ENCODE measurements at regions not wholly inside any gene's neighbourhood (a gene's known extent, or its start where the extent isn't known, plus 50 kb on each side); places are given as distances from the start of the nearest gene placed in this dataset.

DNA sequence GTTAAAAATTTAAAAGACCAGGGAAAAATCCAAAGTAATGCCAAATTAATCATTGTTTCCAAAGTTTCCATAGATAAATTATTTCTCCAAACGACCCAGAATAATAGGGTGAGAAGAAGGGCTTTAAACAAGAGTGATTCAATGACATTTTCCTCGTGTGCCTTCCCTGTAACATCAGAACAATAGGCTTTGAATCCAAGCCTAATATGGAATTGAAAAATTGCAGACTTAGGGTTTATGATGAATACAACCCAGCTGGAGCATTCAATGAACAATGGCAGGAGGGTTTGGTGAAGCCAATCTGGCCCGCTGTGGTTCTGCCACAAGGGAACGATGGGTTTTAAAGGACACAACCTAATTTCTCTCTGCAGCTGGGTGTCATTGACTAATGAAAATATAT is 94.2 kb downstream of the CBLL2 start:
- Histone ChIP-seq H3K36me3 (ENCODE audit: insufficient read depth, low read length) (no peaks in the 10 kb centered on the region), H3K9ac (ENCODE audit: low read depth, low read length) (no peak overlapping the region), H3K4me1 (ENCODE audit: insufficient read depth, low read length) (no peaks in the 10 kb centered on the region), H3K9me3 (ENCODE audit: control insufficient read depth, insufficient read depth, low read length) (no peaks in the 10 kb centered on the region)

DNA sequence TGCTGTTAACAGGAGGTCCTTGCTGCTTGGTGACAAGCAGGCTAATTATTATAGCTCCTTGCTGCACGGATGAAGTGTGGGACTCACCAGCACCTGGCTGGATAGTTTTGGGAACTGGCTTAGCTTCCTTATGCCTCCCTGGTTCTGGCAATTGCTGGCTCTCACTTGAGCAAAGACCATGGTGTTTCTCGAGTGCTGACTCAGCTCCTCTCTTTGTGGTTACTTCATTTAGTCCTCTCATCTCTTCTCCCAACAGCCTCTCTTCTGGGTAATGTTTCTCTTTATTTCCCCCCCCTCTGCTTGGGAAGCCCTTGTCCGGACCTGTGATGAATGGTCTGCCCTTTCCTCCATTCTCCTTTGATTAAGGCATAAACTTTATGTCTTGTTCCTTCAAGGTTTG is 100.4 kb downstream of the CBLL2 start:
- Histone ChIP-seq H3K9ac (ENCODE audit: low read depth, low read length) (no peak overlapping the region), H3K36me3 (ENCODE audit: insufficient read depth, low read length) (no peaks in the 10 kb centered on the region), H3K9me3 (ENCODE audit: control insufficient read depth, insufficient read depth, low read length) (no peaks in the 10 kb centered on the region), H3K4me1 (ENCODE audit: insufficient read depth, low read length) (no peaks in the 10 kb centered on the region)

DNA sequence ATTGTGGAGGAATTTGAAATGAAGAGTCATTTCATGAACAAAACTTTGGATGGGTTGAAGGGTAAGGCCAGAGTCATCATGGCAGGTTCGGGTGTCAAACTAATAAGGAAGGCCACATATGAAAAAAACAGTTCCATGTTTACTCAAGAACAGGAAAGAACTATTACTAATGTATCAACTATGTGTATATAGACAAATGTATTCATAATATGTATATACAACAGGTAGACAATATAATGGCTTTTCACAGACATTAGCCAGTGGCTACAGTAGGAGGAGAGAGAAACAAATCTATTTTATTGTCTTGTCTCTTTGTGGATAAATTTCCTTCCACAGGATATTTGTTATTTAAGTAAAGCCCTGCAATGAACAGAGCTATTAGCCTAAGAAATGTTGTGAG is 101.1 kb downstream of the CBLL2 start:
- Histone ChIP-seq H3K9me3 (ENCODE audit: control insufficient read depth, insufficient read depth, low read length) (no peaks in the 10 kb centered on the region), H3K36me3 (ENCODE audit: insufficient read depth, low read length) (no peaks in the 10 kb centered on the region), H3K4me1 (ENCODE audit: insufficient read depth, low read length) (no peaks in the 10 kb centered on the region), H3K9ac (ENCODE audit: low read depth, low read length) (no peak overlapping the region)

GRCh38 chrX:22376369-22376768 is 103.7 kb downstream of the CBLL2 start:
- Histone ChIP-seq H3K4me1 (ENCODE audit: insufficient read depth, low read length) (no peaks in the 10 kb centered on the region), H3K9ac (ENCODE audit: low read depth, low read length) (no peak overlapping the region), H3K9me3 (ENCODE audit: control insufficient read depth, insufficient read depth, low read length) (0 out of 2 replicates have a peak, but pooled peaks cover 1% of the 10 kb centered on the region), H3K36me3 (ENCODE audit: insufficient read depth, low read length) (no peaks in the 10 kb centered on the region)

DNA sequence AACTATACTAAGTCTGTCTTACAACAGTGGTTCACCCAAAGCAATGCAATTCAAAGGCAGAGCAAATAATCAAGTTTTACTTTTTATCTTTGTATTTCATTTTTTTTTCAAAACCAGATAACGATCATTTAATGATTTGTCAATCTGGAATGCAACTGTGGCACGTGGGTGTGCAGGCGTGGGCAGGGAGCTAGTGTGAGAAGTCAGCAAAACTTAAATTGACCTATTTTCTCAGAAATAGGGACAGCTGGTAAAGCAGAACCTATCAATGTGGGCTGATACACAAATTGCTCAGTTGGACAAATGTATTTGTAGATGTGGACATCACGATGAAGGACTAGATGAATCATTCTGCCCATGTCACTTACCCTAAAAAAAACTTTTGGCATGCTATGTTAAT is 105.6 kb downstream of the CBLL2 start:
- no peaks in the 10 kb centered on the region for H3K4me1 ChIP-seq (ENCODE audit: insufficient read depth, low read length)
- no peak overlapping the region for H3K9ac ChIP-seq (ENCODE audit: low read depth, low read length)
- 0 out of 2 replicates have a peak, but pooled peaks cover 5% of the 10 kb centered on the region for H3K9me3 ChIP-seq (ENCODE audit: control insufficient read depth, insufficient read depth, low read length)
- no peaks in the 10 kb centered on the region for H3K36me3 ChIP-seq (ENCODE audit: insufficient read depth, low read length)

GRCh38 chrX:22383988-22384387 is 111.3 kb downstream of the CBLL2 start:
- H3K36me3 ChIP-seq (ENCODE audit: insufficient read depth, low read length), result no peaks in the 10 kb centered on the region
- no peak overlapping the region for H3K9ac ChIP-seq (ENCODE audit: low read depth, low read length)
- H3K4me1 ChIP-seq (ENCODE audit: insufficient read depth, low read length), result no peaks in the 10 kb centered on the region
- H3K9me3 ChIP-seq (ENCODE audit: control insufficient read depth, insufficient read depth, low read length), result 0 out of 2 replicates have a peak, but pooled peaks cover 5% of the 10 kb centered on the region

DNA sequence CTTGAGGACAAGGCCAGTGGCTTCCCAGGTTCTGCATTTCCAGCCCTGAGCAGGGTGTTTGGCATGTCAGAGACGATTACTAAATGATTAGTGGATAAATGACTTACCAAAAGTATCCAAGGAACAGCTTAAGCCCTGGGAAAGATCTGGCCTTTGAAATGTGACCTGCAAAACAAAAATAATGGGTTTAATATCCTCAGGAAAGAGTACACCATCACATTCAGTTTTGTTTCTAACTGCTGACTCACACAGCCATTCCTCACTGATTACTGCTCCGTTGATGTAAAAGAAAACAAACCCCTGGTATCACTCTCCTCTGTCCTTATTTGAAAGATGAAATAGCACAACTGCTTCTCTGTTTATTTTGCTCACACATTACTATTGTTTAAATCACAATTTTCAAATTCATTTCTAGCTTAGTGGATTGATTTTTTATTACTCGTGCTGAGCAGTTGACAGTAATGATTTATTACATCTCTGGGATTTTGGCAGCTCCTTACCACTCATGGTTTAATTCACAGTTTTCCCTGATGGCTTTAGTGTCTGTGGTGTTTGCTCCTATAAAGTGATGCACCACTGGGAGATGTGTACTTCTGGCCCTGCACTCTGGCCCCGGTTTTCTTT is 117.0 kb downstream of the CBLL2 start:
- Histone ChIP-seq H3K4me1 (ENCODE audit: insufficient read depth, low read length) (peaks cover 6% of the 10 kb centered on the region; the same call in 1 of the 2 replicates), H3K9me3 (ENCODE audit: control insufficient read depth, insufficient read depth, low read length) (no peaks in the 10 kb centered on the region), H3K9ac (ENCODE audit: low read depth, low read length) (no peak overlapping the region), H3K36me3 (ENCODE audit: insufficient read depth, low read length) (no peaks in the 10 kb centered on the region)

DNA sequence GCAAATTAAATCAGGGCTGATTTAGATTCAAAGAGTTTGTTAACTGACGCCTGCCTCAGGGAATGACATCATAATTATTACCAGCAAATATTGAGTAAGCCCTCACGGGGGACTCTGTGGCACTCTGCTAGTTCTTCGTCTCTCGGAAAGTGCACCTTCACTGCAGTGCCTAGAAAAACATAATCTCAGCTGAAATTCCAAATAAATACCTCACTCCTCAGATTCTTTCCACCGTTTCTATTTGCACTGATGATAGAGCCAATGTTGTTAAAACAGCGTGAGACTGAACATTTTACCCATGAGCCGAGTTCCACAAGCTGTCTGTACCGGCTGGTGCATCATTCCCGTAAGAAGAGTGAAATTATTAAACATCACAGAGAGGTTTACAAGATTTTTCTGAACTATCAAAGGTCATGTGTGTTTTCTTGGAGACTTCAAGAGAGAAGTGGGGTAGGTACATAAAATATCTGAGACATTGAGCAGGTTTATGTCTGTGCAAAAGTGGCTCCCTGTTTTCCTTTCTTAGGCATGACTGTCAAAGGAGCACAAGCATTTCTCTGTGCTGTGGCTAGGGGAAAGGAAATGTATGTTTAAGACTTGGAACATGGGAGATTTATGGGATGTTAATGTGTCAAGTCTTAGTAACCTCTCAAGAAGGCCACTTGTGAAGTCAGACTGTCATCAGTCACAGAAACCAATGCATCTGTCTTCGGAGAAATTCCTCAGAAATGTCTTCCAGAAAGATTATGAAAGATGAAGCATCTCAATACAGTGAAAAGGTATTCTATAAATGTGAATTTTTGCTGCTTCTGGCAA is 119.6 kb downstream of the CBLL2 start:
- no peaks in the 10 kb centered on the region for H3K9me3 ChIP-seq (ENCODE audit: control insufficient read depth, insufficient read depth, low read length)
- H3K9ac ChIP-seq (ENCODE audit: low read depth, low read length), result no peak overlapping the region
- peaks cover 6% of the 10 kb centered on the region; the same call in 1 of the 2 replicates for H3K4me1 ChIP-seq (ENCODE audit: insufficient read depth, low read length)
- no peaks in the 10 kb centered on the region for H3K36me3 ChIP-seq (ENCODE audit: insufficient read depth, low read length)

GRCh38 chrX:22395372-22395771 is 122.7 kb downstream of the CBLL2 start:
- Histone ChIP-seq H3K4me1 (ENCODE audit: insufficient read depth, low read length) (no peaks in the 10 kb centered on the region), H3K36me3 (ENCODE audit: insufficient read depth, low read length) (no peaks in the 10 kb centered on the region), H3K9me3 (ENCODE audit: control insufficient read depth, insufficient read depth, low read length) (no peaks in the 10 kb centered on the region; the same call in 1 of the 2 replicates), H3K9ac (ENCODE audit: low read depth, low read length) (no peak overlapping the region)

- H3K36me3 ChIP-seq (ENCODE audit: insufficient read depth, low read length), result no peaks in the 10 kb centered on the region
- no peak overlapping the region for H3K9ac ChIP-seq (ENCODE audit: low read depth, low read length)
- no peaks in the 10 kb centered on the region for H3K4me1 ChIP-seq (ENCODE audit: insufficient read depth, low read length)
- H3K9me3 ChIP-seq (ENCODE audit: control insufficient read depth, insufficient read depth, low read length), result no peaks in the 10 kb centered on the region; the same call in 1 of the 2 replicates
These were observed 123.7 kb downstream of the CBLL2 start for GRCh38 chrX:22396408-22396807.

- Histone ChIP-seq H3K9me3 (ENCODE audit: control insufficient read depth, insufficient read depth, low read length) (no peaks in the 10 kb centered on the region; the same call in 1 of the 2 replicates), H3K4me1 (ENCODE audit: insufficient read depth, low read length) (no peaks in the 10 kb centered on the region), H3K36me3 (ENCODE audit: insufficient read depth, low read length) (no peaks in the 10 kb centered on the region), H3K9ac (ENCODE audit: low read depth, low read length) (no peak overlapping the region)
These were observed 124.9 kb downstream of the CBLL2 start for GRCh38 chrX:22397566-22397965.

- no peaks in the 10 kb centered on the region for H3K36me3 ChIP-seq (ENCODE audit: insufficient read depth, low read length)
- H3K9me3 ChIP-seq (ENCODE audit: control insufficient read depth, insufficient read depth, low read length), result no peaks in the 10 kb centered on the region; the same call in 1 of the 2 replicates
- H3K9ac ChIP-seq (ENCODE audit: low read depth, low read length), result no peak overlapping the region
- H3K4me1 ChIP-seq (ENCODE audit: insufficient read depth, low read length), result no peaks in the 10 kb centered on the region
These were observed 126.9 kb downstream of the CBLL2 start for GRCh38 chrX:22399437-22400192.

GRCh38 chrX:22404297-22404696 is 131.6 kb downstream of the CBLL2 start:
- no peak overlapping the region for H3K9ac ChIP-seq (ENCODE audit: low read depth, low read length)
- H3K36me3 ChIP-seq (ENCODE audit: insufficient read depth, low read length), result no peaks in the 10 kb centered on the region
- H3K4me1 ChIP-seq (ENCODE audit: insufficient read depth, low read length), result no peaks in the 10 kb centered on the region
- no peaks in the 10 kb centered on the region; the same call in 1 of the 2 replicates for H3K9me3 ChIP-seq (ENCODE audit: control insufficient read depth, insufficient read depth, low read length)

GRCh38 chrX:22406201-22406737 is 133.6 kb downstream of the CBLL2 start:
- Histone ChIP-seq H3K9me3 (ENCODE audit: control insufficient read depth, insufficient read depth, low read length) (no peaks in the 10 kb centered on the region), H3K36me3 (ENCODE audit: insufficient read depth, low read length) (no peaks in the 10 kb centered on the region), H3K4me1 (ENCODE audit: insufficient read depth, low read length) (no peaks in the 10 kb centered on the region), H3K9ac (ENCODE audit: low read depth, low read length) (no peak overlapping the region)

Measured in ES-I3 (cell line).